ENCODE measurements at regions not wholly inside any gene's neighbourhood (a gene's known extent, or its start where the extent isn't known, plus 50 kb on each side); places are given as distances from the start of the nearest gene placed in this dataset.
"Not testable (repeated sequence)": the region's sequence is repeated elsewhere in the genome, so short reads cannot be mapped to it uniquely, and the experiment has no call there.

DNA sequence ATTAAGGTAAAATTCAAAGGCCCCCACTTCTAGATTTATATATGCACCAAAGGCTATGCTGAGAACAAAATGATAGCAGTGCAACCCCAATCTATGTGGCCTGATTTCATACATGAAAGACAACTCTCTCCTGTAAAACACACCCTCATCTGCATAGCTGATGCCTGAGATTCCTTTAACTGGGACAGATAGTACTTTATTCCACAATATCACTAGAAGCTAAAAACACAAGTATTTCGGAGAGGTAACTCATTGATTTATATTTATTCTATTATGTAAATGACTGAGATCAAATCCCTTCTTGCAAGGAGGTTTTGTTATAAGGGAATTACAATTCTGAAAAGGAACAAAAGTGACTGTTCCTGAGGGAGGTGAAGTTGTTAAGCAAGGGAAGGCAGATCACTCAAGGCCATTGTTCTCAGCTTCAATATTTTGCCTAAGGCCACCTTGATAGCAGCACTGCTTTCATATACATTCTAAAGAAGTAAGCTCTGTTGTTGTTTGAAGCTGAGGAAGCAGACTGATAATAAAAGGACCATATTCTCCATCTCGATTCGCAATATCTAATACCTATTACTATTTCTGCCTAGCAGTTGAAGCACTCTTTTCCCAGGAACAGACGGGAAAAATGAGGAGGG lies 471.0 kb upstream of the CDH7 start:
- no peak for DNase-seq

DNA sequence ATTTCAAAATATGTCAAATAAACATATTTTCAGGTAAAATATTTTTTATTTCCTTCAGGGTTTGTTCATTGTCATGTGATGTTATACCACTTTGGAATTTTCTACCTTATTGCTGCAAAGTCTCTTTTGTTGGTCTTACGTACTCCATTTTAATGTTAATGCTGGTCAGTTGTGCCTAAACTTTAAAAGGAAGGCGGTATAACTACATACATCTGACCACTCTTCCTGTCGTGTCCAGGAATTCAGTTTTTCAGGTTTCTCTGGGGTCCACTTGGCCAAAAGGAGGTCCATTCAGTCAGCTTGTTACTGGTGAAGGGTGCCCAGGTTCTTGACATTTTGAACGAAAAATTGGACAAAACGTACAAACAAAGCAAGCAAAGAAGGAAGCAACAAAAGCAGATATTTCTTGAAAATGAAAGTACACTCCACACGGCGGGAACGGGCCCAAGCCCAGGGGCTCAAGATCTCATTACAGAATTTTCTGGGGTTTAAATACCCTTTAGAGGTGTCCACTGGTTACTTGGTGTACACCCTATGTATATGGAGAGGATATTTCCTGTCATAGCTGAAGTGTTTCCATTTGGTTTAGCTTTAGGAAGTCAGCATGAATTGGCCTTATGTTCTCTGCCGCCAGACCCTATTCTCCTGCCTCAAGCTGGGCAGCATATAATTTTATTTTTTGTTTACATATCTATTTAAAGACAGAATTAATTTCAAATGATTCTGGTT lies 471.7 kb upstream of the CDH7 start:
- no peak for DNase-seq

DNA sequence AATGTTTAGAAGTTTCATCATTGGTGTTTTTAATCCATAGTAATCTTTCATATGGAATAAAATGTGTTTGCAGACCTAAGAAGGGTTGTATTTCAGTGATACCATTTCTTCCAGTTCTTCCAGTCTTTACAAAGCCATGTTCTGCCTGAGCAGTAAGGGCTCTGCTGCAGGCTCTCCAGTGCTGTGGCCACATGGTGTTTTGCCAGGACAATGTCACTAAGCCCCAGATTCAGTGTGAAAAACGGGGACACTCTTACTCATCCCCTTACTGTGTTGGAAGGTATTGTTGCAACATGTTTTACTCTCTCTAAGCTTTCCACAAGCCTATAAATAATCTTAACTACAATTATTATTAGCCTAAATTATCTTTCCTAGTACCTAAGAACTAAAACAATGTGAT lies 481.4 kb upstream of the CDH7 start:
- no peak for DNase-seq

DNA sequence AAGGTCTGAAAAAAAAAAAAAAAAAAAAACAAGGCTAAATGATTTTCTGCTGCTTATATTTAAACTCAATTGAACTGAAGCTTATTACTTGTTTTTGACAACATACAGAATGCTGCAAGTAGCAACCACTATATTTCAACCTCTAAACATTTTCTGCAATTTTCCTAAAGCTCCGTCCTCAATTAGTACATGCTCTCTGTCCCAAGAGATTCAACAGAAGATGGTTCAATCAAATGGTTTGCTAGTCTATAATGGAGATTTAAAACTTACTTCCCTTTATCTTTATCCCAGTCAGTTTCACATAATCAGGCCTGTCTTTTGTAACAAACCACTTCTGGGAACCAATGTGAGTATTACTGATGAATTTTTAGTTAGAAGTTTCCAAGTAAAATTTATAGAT lies 485.1 kb upstream of the CDH7 start:
- no peak for DNase-seq

DNA sequence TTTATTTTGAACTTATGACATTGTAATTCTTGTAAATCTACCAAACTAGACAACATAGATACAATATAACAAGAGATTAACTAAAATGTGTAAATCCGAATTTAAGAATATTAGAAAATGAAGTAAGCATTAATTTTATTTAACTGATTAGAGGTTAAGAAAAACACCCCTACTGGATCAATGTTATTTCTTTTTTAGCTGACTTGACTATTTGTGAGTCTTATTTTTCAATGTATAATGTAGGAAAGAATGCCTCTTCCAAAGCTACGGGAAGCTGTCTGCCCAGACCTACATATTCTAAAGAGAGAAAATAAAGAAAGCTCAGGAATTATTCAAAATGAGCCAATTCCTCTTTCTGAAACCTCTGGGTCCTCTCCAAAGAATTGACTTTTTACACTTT lies 490.8 kb upstream of the CDH7 start:
- no peak for DNase-seq

DNA sequence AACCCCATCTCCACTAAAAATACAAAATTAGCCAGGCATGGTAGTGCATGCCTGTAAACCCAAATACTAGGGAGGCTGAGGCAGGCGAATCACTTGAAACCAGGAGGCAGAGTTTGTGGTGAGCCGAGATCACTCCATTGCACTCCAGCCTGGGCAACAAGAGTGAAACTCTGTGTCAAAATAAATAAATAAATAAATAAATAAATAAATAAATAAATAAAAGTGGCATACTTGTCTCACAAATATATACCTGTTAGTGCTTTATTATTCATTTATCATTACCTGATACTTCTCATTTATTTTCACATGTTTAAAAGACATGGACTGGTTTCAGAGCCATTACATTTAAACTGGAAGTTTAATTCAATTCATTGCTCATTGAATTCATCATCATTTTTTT lies 491.4 kb upstream of the CDH7 start:
- DNase-seq, result no peak

DNA sequence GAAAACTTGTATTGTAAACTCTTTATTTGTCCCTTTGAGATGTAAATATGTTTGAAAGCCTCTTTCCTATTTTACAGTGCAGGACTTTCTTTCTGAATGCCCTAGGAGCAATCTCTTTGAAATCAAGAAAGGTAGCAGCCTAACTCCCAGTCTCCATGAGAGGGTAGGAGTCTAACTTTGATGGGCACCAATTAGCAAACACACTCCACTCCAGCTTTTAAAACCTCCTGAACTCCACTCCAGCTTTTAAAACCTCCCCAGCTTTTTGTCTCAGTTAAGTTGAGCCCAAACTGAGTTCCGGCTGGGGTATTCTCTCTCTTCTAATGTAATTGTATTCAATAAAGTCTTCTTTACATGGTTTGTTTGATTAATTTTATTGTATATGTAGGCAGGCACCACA lies 493.7 kb upstream of the CDH7 start:
- DNase-seq, result no peak

DNA sequence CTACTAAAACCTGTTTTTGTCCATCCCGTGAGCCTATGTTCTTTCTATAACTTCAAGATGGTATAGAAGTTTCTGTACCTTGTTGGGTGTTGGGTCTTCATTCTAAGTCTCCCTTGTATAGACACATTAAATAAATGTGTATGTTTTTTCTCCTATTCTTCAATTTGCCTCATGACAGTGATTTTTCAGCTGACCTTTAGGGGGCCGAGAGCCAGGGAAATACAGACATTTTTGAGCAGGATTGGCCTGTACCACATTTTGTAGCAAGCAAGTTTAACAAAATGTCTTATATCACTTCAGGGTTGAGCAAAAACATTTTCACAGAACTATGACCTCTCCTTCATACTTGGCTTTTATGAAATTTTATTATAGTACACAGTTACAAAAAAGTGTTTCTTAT lies 495.4 kb upstream of the CDH7 start:
- no peak for DNase-seq

DNA sequence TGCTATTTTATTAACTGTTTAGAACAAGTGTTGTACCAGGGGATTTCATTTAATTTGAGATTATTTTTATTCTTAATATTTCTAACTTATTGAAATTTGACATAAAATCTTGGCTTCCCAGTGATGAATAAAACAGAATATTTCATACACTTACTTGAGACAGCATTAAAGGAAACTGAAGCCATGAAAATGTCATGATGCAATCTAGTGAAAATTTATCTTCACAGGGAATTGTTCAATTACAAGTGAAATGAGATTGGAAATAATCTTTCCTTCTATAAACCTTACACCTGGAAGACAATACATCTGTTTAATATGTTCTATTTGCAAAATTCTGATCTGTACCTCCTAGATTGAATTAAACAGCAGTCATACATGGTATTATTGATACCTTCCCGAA lies 511.0 kb upstream of the CDH7 start:
- DNase-seq, result no peak

DNA sequence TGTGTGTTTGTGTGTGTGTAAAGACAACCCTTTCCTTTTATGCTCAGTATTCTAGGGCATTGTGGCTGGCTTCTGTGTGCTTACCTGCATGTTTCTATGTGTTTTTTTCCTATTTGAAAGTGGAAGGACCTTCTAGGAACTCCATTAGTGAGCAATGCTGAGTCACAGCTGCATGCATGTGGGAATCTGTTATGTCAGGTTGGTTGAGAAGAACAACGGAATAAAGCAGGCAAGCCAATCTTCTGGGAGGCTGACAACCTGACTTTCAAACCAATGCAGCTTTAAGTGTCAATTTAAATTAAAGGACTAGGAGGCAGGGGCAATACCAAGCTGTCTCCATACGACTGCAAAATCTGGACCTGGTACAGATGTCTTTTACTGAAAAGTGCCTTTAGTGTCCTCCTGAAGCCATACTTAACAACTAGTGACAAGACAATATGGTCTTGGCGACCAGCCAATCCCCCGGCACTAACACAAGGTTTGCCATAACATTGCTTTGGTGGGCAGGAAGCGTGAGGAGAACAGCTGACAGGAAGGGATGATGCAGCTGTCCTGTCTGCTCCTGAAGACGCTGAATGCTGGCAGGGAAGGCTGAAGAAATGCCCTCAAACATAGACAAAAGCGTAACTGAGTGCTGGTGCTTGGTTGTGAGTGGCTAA lies 514.7 kb upstream of the CDH7 start:
- DNase-seq, result peak; percentile 58

DNA sequence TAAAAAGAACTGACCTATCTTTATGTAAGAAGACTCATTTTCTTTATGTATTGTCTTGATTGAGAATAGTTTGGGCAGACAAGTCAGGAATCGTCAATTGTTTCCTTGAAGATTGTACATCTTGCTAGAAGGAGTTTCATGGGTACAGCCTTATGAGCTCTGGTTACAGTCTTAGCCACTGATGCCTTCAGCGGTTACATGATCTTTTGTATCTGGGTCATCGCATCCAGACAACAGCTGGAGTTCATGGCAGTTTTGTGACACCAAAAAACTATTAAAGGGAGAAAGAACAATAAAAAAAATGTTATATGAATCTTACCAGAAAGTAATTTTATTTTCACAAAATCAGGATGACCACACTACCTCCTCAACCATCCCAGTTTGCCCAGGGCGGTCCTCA lies 520.5 kb upstream of the CDH7 start:
- no peak for DNase-seq

DNA sequence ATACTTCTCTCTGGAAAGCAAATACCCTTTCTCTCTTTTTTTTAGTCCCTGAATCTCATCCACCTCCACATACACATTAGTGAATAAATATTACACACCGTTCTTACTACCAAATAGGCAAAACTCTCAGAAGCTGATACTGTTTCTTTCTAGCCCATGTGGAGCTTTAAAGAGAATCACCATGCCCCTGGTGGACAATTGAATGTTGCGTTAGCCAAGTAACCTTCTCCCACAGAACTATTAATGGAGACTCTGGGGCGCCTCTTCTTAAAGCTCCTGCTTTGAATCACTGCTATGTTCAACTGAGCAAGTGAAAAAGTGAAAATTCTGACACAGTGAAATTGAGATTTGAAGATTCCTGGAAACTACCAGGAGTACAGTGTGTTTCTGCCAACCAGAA lies 522.8 kb upstream of the CDH7 start:
- no peak for DNase-seq

DNA sequence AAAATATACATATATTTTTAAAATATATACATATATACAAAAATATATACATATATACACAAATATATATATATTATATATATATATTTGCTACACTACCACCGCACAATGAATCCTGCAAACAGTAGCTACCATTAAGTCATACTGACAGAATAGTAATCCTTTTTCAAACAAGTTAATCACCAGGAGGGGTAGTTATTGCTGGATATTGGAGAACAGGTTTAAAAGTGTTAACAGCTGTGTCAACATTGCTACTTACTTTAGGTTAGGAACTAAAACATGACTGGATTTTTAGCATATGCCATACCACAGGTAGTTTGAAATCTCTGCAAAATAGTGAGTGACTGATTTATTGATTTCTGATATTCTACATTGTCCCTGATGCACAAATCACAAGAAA lies 529.1 kb upstream of the CDH7 start:
- DNase-seq, result no peak

DNA sequence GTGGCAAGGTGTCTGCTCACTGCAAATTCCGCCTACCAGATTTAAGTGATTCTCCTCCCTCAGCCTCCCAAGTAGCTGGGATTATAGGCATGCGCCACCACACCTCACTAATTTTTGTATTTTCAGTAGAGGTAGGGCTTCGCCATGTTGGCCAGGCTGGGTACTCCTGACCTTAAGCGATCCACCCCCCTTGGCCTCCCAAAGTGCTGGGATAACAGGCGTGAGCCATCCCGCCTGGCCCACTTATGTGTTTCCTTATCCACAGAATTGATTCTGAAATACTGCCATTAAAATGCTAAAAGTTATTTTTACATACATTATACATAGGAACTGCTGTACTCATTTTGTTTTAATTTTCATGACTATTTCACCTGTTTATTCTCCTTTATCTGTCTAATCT lies 529.7 kb upstream of the CDH7 start:
- no peak for DNase-seq

DNA sequence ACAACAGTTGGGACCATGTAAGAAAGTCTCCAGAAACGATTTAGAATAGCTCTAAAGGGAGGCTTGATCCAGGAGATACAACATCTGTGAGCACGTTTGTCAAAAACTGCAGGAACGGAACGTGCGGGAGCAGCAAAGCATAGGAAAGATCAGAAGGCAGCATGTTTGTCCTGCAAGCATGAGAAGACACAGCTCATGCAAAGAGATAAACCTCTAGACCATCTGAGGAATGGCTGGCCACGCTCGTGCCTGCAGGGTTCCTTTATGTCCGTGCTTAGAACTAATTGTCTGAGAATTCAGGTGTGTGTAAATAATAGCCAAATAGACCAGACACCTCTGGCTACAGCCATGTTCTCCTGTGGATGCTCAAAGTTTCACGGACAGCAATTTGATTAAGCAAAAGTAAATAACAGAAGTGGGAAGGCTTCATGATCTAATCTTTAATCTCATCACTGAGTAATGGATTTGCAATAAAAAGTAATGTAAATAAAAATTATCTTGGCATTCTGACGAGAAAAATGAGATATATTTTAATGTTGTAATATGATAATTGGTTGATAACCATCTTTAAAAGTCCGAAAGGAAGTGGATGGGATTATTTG lies 534.8 kb upstream of the CDH7 start:
- no peak for DNase-seq

DNA sequence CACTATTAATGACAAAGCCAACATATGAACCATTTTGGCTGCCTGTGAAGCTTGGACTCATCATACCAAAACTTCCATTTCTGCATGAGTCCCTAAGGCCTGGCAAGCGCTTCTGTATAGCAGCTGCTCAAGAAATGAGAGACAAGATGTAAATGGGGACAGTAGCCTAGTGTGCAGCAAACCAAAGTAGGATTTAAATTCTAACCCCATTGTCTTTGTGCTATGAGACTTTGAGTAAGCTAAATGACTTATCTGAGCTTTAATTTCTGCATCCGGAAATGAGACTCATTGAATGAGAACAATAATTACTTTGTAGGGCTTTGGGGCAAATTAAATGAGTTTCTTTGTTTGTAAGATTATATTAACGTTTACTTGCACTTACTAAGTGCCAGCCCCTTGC lies 536.4 kb upstream of the CDH7 start:
- DNase-seq, result no peak

DNA sequence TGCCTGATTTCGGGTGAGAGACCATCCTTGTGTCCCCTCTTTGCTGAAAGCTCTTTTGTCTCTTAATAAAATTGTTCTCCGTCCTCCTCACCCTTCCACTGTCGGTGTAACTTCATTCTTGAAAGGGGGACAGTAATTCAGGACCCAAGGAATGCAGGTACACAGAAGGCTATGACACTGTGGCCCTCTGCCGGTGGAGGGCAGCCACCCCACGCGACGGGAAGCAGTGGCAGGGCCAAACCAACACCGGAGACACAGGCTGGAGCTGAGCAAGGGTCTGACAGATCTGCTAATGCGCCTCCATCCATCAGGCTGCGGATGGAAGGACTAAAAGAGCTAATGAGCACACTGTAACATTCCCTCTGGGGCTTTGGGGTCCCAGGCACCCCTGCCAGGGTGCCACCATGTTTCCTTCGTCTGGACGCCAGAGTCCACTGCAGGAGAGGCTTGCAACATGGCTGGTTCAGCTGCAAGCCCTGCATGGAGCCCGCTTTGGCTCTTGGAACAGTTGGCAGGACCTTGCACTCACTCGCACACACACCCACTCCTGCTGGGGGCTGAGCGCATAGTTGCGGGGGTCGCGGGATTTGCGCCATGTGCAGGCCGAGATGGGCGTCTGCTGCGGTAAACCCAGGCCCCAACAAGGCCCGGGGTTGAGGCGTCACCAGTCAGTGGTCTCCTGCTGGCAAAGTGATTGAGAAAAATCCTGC lies 544.1 kb upstream of the CDH7 start:
- no peak for DNase-seq

DNA sequence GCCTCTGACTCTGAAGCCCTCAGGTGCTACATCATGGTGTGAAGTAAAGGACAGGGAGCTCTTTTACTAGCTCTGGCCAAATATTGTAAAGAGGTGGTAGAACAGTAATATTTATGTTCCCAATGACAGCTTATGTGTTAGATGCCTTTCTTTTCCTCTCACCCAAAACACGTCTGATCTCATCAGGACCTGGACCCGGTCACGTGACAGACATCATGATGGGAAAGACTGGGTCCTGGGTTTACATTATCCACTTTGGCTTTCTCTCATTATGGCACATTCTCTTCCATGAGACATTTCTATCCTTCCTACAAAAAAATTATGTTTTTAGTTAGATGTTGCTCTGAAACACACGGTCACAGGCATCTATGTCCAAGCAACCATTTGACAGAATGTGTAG lies 548.7 kb upstream of the CDH7 start:
- DNase-seq, result no peak

DNA sequence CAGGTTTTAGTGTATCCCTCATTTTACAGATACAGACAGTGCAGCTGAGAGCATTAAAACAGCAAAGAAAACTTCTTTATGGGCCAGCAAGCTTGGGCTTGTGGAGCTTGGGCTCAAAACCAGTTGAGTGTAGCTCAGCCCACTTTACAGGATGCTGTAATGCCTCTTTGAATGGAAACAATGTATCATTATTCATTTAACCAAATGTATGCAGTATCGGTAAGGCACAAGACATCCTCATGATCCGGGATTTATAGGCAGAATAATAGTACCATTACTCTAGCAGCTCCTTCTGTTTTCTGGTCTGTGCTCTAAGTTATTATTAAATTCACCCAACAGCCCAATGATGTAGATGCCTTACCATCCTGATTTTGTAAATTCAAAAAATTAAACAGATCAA lies 575.1 kb upstream of the CDH7 start:
- DNase-seq, result no peak

DNA sequence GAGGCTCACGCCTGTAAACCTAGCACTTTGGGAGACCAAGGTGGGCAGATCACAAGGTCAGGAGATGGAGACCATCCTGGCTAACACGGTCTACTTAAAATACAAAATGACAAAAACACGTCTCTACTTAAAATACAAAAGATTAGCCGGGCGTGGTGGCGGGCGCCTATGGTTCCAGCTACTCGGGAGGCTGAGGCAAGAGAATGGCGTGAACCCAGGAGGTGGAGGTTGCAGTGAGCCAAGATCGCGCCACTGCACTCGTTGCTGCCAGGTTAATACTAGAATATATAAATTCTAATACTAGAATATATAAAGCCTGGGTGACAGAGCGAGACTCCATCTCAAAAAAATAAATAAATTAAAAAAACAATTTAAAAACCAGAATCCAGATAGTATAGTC lies 588.7 kb upstream of the CDH7 start:
- not testable (repeated sequence) for DNase-seq

DNA sequence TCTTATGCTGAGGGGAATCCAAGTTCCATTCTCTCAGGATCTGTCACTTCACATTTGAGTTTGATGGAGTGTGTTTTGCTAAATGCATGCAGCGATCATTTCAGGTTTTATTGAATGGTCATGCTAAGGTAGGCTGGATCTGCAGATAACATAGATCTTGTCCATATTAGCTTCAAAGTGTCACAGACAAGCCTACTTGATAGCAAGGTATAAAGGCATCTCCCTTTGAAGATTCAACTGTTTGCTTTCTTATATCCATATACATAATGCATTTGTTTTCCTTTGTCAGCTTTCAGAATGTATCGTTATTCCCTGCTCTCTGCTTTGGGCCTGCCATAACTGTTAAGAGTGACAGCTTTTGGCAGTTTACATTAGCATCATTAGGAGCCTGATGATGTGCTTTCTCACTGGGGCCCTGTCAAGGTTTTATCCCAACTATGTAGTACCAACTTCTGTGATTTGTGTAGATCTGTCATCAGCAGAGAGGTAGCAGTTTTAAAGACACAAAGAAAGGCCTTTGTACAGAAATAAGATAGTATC lies 604.3 kb upstream of the CDH7 start:
- no peak for DNase-seq

DNA sequence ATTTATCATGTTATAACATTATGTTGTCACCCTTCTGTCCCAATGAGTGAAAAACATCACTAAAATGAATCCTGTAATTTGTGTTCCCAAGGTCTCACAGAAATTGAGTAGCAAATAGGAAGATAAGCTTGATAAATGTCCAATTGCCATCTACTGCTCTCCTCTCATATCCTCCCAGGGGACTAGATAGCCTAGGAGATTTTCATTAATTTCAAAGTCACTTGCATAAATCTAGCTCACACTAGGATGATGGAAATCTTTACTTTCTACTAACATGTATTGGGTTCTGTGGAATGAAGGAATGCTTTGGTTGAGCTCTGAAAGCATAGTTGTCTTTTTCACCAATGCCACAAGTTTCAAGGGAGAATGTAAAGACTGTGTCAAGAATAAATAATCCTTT lies 605.5 kb upstream of the CDH7 start:
- no peak for DNase-seq

DNA sequence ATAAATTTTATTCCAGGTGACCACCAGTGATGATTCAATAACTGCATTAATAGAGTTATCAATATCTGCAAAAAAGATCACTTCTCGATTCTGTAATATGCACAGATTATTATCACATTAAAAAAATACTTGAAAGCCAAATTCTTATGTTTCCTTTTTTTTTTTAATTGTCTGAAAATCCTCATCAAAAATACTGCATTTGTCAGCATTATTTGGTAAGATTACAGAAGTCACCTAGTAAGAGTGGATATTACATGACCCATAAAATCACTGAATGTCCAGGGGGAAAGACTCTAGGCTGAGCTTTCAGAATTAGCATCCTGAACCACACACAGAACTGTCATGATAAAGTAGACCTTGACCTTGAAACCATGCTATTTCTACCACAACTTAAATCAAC lies 617.2 kb upstream of the CDH7 start:
- no peak for DNase-seq

Data from DMS 273 treated with DMSO at 0.1 percent for 48 hours (cell line).